Naive B cell (primary cell): ENCODE measurements at regions not wholly inside any gene's neighbourhood (a gene's known extent, or its start where the extent isn't known, plus 50 kb on each side); places are given as distances from the start of the nearest gene placed in this dataset.

Experiments
- ATAC-seq, 2 donors: fragments of 150-1000 bp; cut with Tn5 transposase; 2 replicates each; pipeline ENCODE4 v1.10.0; 2021; ENCODE audit warnings: low read depth in 2 of 2, mild to moderate bottlenecking in 2 of 2, moderate library complexity in 2 of 2
- DNase-seq: peaks from one replicate; pipeline ENCODE4 v3.0.0; 2022
- H3K27ac Mint-ChIP-seq, 6 donors: one replicate each; pipeline ENCODE4 v1.8.0; 2020 to 2022; ENCODE audit warnings: mild to moderate bottlenecking in 6 of 6, mixed read lengths in 6 of 6, moderate library complexity in 5 of 6, inconsistent platforms in 2 of 6
- H3K27me3 Mint-ChIP-seq, 3 donors: one replicate each; pipeline ENCODE4 v1.8.0; 2021 to 2022; ENCODE audit warnings: mixed read lengths in 3 of 3, mild to moderate bottlenecking in 1 of 3
- H3K36me3 Mint-ChIP-seq, 2 donors: one replicate each; pipeline ENCODE4 v1.8.0; 2020 to 2022; ENCODE audit warnings: mixed read lengths in 2 of 2, inconsistent platforms in 1 of 2, mild to moderate bottlenecking in 1 of 2
- H3K4me1 Mint-ChIP-seq, 3 donors: one replicate each; pipeline ENCODE4 v1.8.0; 2020 to 2022; ENCODE audit warnings: mixed read lengths in 3 of 3, inconsistent platforms in 1 of 3, mild to moderate bottlenecking in 1 of 3, moderate library complexity in 1 of 3
- H3K4me3 Mint-ChIP-seq, 8 donors: one replicate each; pipeline ENCODE4 v1.8.0; 2020 to 2022; ENCODE audit warnings: mild to moderate bottlenecking in 8 of 8, mixed read lengths in 8 of 8, moderate library complexity in 8 of 8, inconsistent platforms in 2 of 8
- H3K9me3 Mint-ChIP-seq, 7 donors: one replicate each; pipeline ENCODE4 v1.8.0; 2020 to 2022; ENCODE audit warnings: mixed read lengths in 7 of 7, mild to moderate bottlenecking in 5 of 7, inconsistent platforms in 2 of 7, moderate library complexity in 1 of 7

GRCh38 chr5:30099634-30100033 lies 1093.9 kb upstream of the CDH6 start:
- Mint-ChIP-seq H3K27me3 (no peaks in the 10 kb centered on the region), H3K9me3 (peaks cover 0 to 6% (median 4%) of the 10 kb centered on the region in 7 donors), H3K27ac (no peak overlapping the region), H3K4me3 (no peak overlapping the region), H3K36me3 (no peaks in the 10 kb centered on the region), H3K4me1 (no peaks in the 10 kb centered on the region)
- ATAC-seq (no peak), DNase-seq (no peak)

GRCh38 chr5:30098940-30099339 lies 1094.5 kb upstream of the CDH6 start:
- DNase-seq, result no peak
- H3K4me1 Mint-ChIP-seq, result no peaks in the 10 kb centered on the region
- H3K27ac Mint-ChIP-seq, result no peak overlapping the region
- H3K36me3 Mint-ChIP-seq, result no peaks in the 10 kb centered on the region
- no peak for ATAC-seq
- H3K4me3 Mint-ChIP-seq, result no peak overlapping the region
- no peaks in the 10 kb centered on the region for H3K27me3 Mint-ChIP-seq
- H3K9me3 Mint-ChIP-seq, result peaks cover 0 to 6% (median 4%) of the 10 kb centered on the region in 7 donors

GRCh38 chr5:30092548-30092947 lies 1100.9 kb upstream of the CDH6 start:
- ATAC-seq (no peak), DNase-seq (no peak)
- Mint-ChIP-seq H3K27me3 (no peaks in the 10 kb centered on the region), H3K9me3 (peaks cover 0 to 5% (median 4%) of the 10 kb centered on the region in 7 donors), H3K27ac (no peak overlapping the region), H3K4me3 (no peak overlapping the region), H3K4me1 (no peaks in the 10 kb centered on the region), H3K36me3 (no peaks in the 10 kb centered on the region)

GRCh38 chr5:30069441-30070263 lies 1123.8 kb upstream of the CDH6 start:
- H3K36me3 Mint-ChIP-seq, result no peaks in the 10 kb centered on the region
- H3K4me1 Mint-ChIP-seq, result no peaks in the 10 kb centered on the region
- no peak overlapping the region for H3K27ac Mint-ChIP-seq
- H3K27me3 Mint-ChIP-seq, result no peaks in the 10 kb centered on the region
- H3K9me3 Mint-ChIP-seq, result peaks cover 0 to 15% (median 7%) of the 10 kb centered on the region in 7 donors
- H3K4me3 Mint-ChIP-seq, result peak overlapping the region in 1 of 8 donors; percentile 60
- DNase-seq, result no peak
- no peak for ATAC-seq

- no peak overlapping the region for H3K4me3 Mint-ChIP-seq
- H3K36me3 Mint-ChIP-seq, result no peaks in the 10 kb centered on the region
- no peak for ATAC-seq
- no peaks in the 10 kb centered on the region for H3K4me1 Mint-ChIP-seq
- DNase-seq, result no peak
- H3K27ac Mint-ChIP-seq, result no peak overlapping the region
- H3K9me3 Mint-ChIP-seq, result peaks cover 0 to 2% (median 1%) of the 10 kb centered on the region in 7 donors
- H3K27me3 Mint-ChIP-seq, result no peaks in the 10 kb centered on the region
Observed at GRCh38 chr5:30063503-30063902, 1130.0 kb upstream of the CDH6 start.

GRCh38 chr5:30051976-30052375 lies 1141.5 kb upstream of the CDH6 start:
- peaks cover 0 to 8% (median 4%) of the 10 kb centered on the region in 7 donors for H3K9me3 Mint-ChIP-seq
- H3K27ac Mint-ChIP-seq, result no peak overlapping the region
- no peaks in the 10 kb centered on the region for H3K4me1 Mint-ChIP-seq
- DNase-seq, result no peak
- H3K4me3 Mint-ChIP-seq, result no peak overlapping the region
- H3K27me3 Mint-ChIP-seq, result no peaks in the 10 kb centered on the region
- H3K36me3 Mint-ChIP-seq, result no peaks in the 10 kb centered on the region
- ATAC-seq, result no peak

- Mint-ChIP-seq H3K27me3 (no peaks in the 10 kb centered on the region), H3K4me1 (no peaks in the 10 kb centered on the region), H3K9me3 (peaks cover 0 to 4% (median 0%) of the 10 kb centered on the region in 7 donors), H3K27ac (no peak overlapping the region), H3K4me3 (no peak overlapping the region), H3K36me3 (no peaks in the 10 kb centered on the region)
- DNase-seq (no peak), ATAC-seq (no peak)
Observed at GRCh38 chr5:30050056-30050815, 1143.2 kb upstream of the CDH6 start.

- H3K4me1 Mint-ChIP-seq, result no peaks in the 10 kb centered on the region
- H3K27me3 Mint-ChIP-seq, result no peaks in the 10 kb centered on the region
- ATAC-seq (no peak), DNase-seq (no peak)
- no peaks in the 10 kb centered on the region for H3K36me3 Mint-ChIP-seq
- H3K9me3 Mint-ChIP-seq, result peaks cover 0 to 4% (median 0%) of the 10 kb centered on the region in 7 donors
- no peak overlapping the region for H3K27ac Mint-ChIP-seq
- H3K4me3 Mint-ChIP-seq, result no peak overlapping the region
Observed at GRCh38 chr5:30042677-30043076, 1150.8 kb upstream of the CDH6 start.

GRCh38 chr5:30041831-30042385 lies 1151.6 kb upstream of the CDH6 start:
- Mint-ChIP-seq H3K4me3 (no peak overlapping the region), H3K36me3 (no peaks in the 10 kb centered on the region), H3K9me3 (peaks cover 0 to 4% (median 0%) of the 10 kb centered on the region in 7 donors), H3K27ac (no peak overlapping the region), H3K4me1 (no peaks in the 10 kb centered on the region), H3K27me3 (no peaks in the 10 kb centered on the region)
- DNase-seq (no peak), ATAC-seq (no peak)

GRCh38 chr5:30041291-30041690 lies 1152.2 kb upstream of the CDH6 start:
- DNase-seq, result no peak
- ATAC-seq, result no peak
- Mint-ChIP-seq H3K4me1 (no peaks in the 10 kb centered on the region), H3K27ac (no peak overlapping the region), H3K4me3 (no peak overlapping the region), H3K27me3 (no peaks in the 10 kb centered on the region), H3K9me3 (peaks cover 0 to 4% (median under 1%) of the 10 kb centered on the region in 7 donors), H3K36me3 (no peaks in the 10 kb centered on the region)

GRCh38 chr5:30040488-30041118 lies 1152.9 kb upstream of the CDH6 start:
- Mint-ChIP-seq H3K4me3 (no peak overlapping the region), H3K27me3 (no peaks in the 10 kb centered on the region), H3K36me3 (no peaks in the 10 kb centered on the region), H3K27ac (no peak overlapping the region), H3K4me1 (no peaks in the 10 kb centered on the region), H3K9me3 (peaks cover 0 to 5% (median 2%) of the 10 kb centered on the region in 7 donors)
- no peak for ATAC-seq
- DNase-seq, result no peak

- H3K27me3 Mint-ChIP-seq, result no peaks in the 10 kb centered on the region
- H3K36me3 Mint-ChIP-seq, result no peaks in the 10 kb centered on the region
- H3K9me3 Mint-ChIP-seq, result peaks cover 0 to 8% (median 2%) of the 10 kb centered on the region in 7 donors
- DNase-seq (no peak), ATAC-seq (no peak)
- H3K4me3 Mint-ChIP-seq, result no peak overlapping the region
- H3K4me1 Mint-ChIP-seq, result no peaks in the 10 kb centered on the region
- H3K27ac Mint-ChIP-seq, result no peak overlapping the region
Observed at GRCh38 chr5:30039379-30039778, 1154.1 kb upstream of the CDH6 start.

- no peak for ATAC-seq
- DNase-seq, result no peak
- no peak overlapping the region for H3K27ac Mint-ChIP-seq
- peaks cover 0 to 8% (median 0%) of the 10 kb centered on the region in 7 donors for H3K9me3 Mint-ChIP-seq
- no peaks in the 10 kb centered on the region for H3K27me3 Mint-ChIP-seq
- H3K36me3 Mint-ChIP-seq, result no peaks in the 10 kb centered on the region
- H3K4me3 Mint-ChIP-seq, result no peak overlapping the region
- H3K4me1 Mint-ChIP-seq, result no peaks in the 10 kb centered on the region
Observed at GRCh38 chr5:30034870-30035269, 1158.6 kb upstream of the CDH6 start.
